ENCODE measurements at regions not wholly inside any gene's neighbourhood (a gene's known extent, or its start where the extent isn't known, plus 50 kb on each side); places are given as distances from the start of the nearest gene placed in this dataset.

DNA sequence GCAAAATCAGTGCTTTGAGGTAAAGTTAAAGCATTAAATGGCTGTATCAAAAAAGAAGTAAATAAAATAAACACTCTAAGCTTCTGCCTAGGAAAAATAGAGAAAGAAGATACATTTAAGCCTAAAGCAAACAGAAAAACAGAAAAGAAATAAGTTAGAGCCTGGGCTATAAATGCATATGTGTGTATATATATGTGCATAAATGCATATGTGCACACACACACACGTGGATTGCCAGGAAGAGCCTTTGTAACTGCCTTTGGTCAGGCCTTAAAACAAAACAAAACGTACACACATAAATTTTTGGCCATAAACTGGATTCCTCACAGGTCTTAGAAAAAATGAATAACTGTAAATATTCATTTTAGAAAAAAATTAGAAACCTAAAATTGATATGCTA lies 925.8 kb downstream of the MRPL39 start:
- TF ChIP-seq, protein P1, sequence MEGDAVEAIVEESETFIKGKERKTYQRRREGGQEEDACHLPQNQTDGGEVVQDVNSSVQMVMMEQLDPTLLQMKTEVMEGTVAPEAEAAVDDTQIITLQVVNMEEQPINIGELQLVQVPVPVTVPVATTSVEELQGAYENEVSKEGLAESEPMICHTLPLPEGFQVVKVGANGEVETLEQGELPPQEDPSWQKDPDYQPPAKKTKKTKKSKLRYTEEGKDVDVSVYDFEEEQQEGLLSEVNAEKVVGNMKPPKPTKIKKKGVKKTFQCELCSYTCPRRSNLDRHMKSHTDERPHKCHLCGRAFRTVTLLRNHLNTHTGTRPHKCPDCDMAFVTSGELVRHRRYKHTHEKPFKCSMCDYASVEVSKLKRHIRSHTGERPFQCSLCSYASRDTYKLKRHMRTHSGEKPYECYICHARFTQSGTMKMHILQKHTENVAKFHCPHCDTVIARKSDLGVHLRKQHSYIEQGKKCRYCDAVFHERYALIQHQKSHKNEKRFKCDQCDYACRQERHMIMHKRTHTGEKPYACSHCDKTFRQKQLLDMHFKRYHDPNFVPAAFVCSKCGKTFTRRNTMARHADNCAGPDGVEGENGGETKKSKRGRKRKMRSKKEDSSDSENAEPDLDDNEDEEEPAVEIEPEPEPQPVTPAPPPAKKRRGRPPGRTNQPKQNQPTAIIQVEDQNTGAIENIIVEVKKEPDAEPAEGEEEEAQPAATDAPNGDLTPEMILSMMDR (conservative IDR thresholded peaks at IDR 0.05; ENCODE audit: low read length): no peak
- no peak for TF ChIP-seq EZH2phosphoT487 (IDR thresholded peaks at IDR 0.05; ENCODE audit: borderline replicate concordance)

Measured in Loucy (cell line).